SK-N-SH (cell line): ENCODE measurements at regions not wholly inside any gene's neighbourhood (a gene's known extent, or its start where the extent isn't known, plus 50 kb on each side); places are given as distances from the start of the nearest gene placed in this dataset.

Experiments
- CTCF ChIA-PET: fragments of 300-600, 350-600 bp; formaldehyde crosslinking; extraction: SDS; loops from one replicate; lab custom pipeline; 2021; lab: Yijun Ruan, JAX
- POLR2A ChIA-PET: fragments of 350-600 bp; sonication (Branson Sonifier 250); formaldehyde crosslinking; extraction: SDS; loops from one replicate; lab custom pipeline; 2020; ENCODE audit warnings: antibody characterized with exemption, inconsistent platforms; lab: Yijun Ruan, JAX
- DNase-seq: peaks from one replicate; pipeline ENCODE4 v3.0.0; 2012
- H2AFZ ChIP-seq: fragments of 200-600 bp; sonication (generic); 2 replicates; pipeline ENCODE4 v1.8.1; 2016; ENCODE audit warnings: antibody characterized with exemption, mild to moderate bottlenecking, low read depth
- H3F3A ChIP-seq: fragments of 200-600 bp; sonication (generic); replicated peaks from 2 replicates; pipeline ENCODE3; 2016; ENCODE audit warnings: antibody characterized with exemption, mild to moderate bottlenecking; ENCODE audit not compliant: insufficient read depth
- H3K27ac ChIP-seq, 2 experiments: fragments of 200-500 bp in 1 of 2; fragments of 200-600 bp in 1 of 2; sonication (Bioruptor generic) in 1 of 2; sonication (generic), shearing (Covaris generic) in 1 of 2; 2 replicates each; pipeline versions ENCODE4 v1.5.1 to v1.6.1; 2014 to 2016; ENCODE audit warnings: low read depth in 2 of 2, inconsistent platforms in 1 of 2, low read length in 1 of 2, mild to moderate bottlenecking in 1 of 2, mixed read lengths in 1 of 2
- H3K27me3 ChIP-seq: fragments of 200-600 bp; sonication (generic), shearing (Covaris generic); 2 replicates; pipeline ENCODE4 v1.6.1; 2016; ENCODE audit warnings: mixed run types; ENCODE audit not compliant: insufficient read depth
- H3K36me3 ChIP-seq, 2 experiments: fragments of 200-500 bp in 1 of 2; fragments of 200-600 bp in 1 of 2; sonication (Bioruptor generic) in 1 of 2; sonication (generic) in 1 of 2; replicated peaks in 1 of 2; 2 replicates each; pipeline versions ENCODE3 to v1.5.1; 2014 to 2016; ENCODE audit warnings: low read length in 1 of 2, mild to moderate bottlenecking in 1 of 2; ENCODE audit not compliant: insufficient read depth in 2 of 2, control insufficient read depth in 1 of 2
- H3K4me1 ChIP-seq, 2 experiments: fragments of 200-500 bp in 1 of 2; fragments of 200-600 bp in 1 of 2; sonication (Bioruptor generic) in 1 of 2; sonication (generic), shearing (Covaris generic) in 1 of 2; 2 replicates each; pipeline versions ENCODE4 v1.5.1 to v1.6.1; 2014 to 2016; ENCODE audit warnings: low read depth in 1 of 2, low read length in 1 of 2, mixed run types in 1 of 2; ENCODE audit not compliant: insufficient read depth in 2 of 2, control insufficient read depth in 1 of 2
- H3K4me2 ChIP-seq: fragments of 200-600 bp; sonication (generic), shearing (Covaris generic); 2 replicates; pipeline ENCODE4 v1.6.1; 2017; ENCODE audit warnings: mixed run types
- H3K4me3 ChIP-seq, 2 experiments: fragments of 200-500 bp in 1 of 2; fragments of 200-600 bp in 1 of 2; sonication (Bioruptor generic) in 1 of 2; sonication (generic), shearing (Covaris generic) in 1 of 2; 2 replicates each; pipeline versions ENCODE4 v1.5.1 to v1.8.1; 2014 to 2016; ENCODE audit warnings: low read depth in 2 of 2, inconsistent platforms in 1 of 2, low read length in 1 of 2, mild to moderate bottlenecking in 1 of 2, mixed read lengths in 1 of 2, moderate library complexity in 1 of 2
- H3K79me2 ChIP-seq: fragments of 200-600 bp; sonication (generic); 2 replicates; pipeline ENCODE4 v1.8.1; 2017; ENCODE audit warnings: mild to moderate bottlenecking; ENCODE audit not compliant: insufficient read depth
- H3K9ac ChIP-seq: fragments of 200-600 bp; sonication (generic); 2 replicates; pipeline ENCODE4 v1.6.1; 2017; ENCODE audit warnings: mixed run types
- H3K9me2 ChIP-seq: fragments of 200-600 bp; sonication (generic); 2 replicates; pipeline ENCODE4 v1.6.1; 2017; ENCODE audit warnings: mixed run types
- H3K9me3 ChIP-seq: fragments of 200-600 bp; sonication (generic); 2 replicates; pipeline ENCODE4 v1.6.1; 2017; ENCODE audit warnings: mixed run types, mild to moderate bottlenecking, moderate library complexity
- H4K20me1 ChIP-seq: fragments of 200-600 bp; sonication (generic); 2 replicates; pipeline ENCODE4 v1.6.1; 2017; ENCODE audit warnings: mild to moderate bottlenecking, mixed run types; ENCODE audit not compliant: insufficient read depth
- CHD2 ChIP-seq: fragments of 150-350 bp; IDR thresholded peaks from 2 replicates; pipeline ENCODE4 v1.6.1; 2018; ENCODE audit warnings: low read length; ENCODE audit not compliant: partially characterized antibody
- ELF1 ChIP-seq: IDR thresholded peaks from 2 replicates; pipeline ENCODE4 v1.4.0; 2012
- EP300 ChIP-seq, 2 experiments: IDR thresholded peaks; 2 replicates each; pipeline versions ENCODE4 v1.4.0 to v1.6.1; 2012; ENCODE audit warnings: borderline replicate concordance in 1 of 2, low read depth in 1 of 2, low read length in 1 of 2
- EZH2phosphoT487 ChIP-seq: fragments of 200-600 bp; sonication (generic); IDR thresholded peaks from 2 replicates; pipeline ENCODE4 v1.6.1; 2017; ENCODE audit warnings: low read depth, mixed run types, mild to moderate bottlenecking, antibody characterized with exemption, moderate library complexity, borderline replicate concordance
- FOSL2 ChIP-seq: IDR thresholded peaks from 2 replicates; pipeline ENCODE4 v1.4.0; 2012; ENCODE audit warnings: low read depth, mild to moderate bottlenecking, moderate library complexity, borderline replicate concordance
- FOXJ3 ChIP-seq: sonication (generic); formaldehyde crosslinking; IDR thresholded peaks from 2 replicates; pipeline ENCODE4 v1.5.1; 2020; ENCODE audit warnings: mild to moderate bottlenecking, missing genetic modification reagents
- FOXM1 ChIP-seq: IDR thresholded peaks from 2 replicates; pipeline ENCODE4 v1.4.0; 2012; ENCODE audit warnings: low read depth, mild to moderate bottlenecking
- GATA2 ChIP-seq: sonication (generic); formaldehyde crosslinking; IDR thresholded peaks from 2 replicates; pipeline ENCODE4 v1.5.0; 2020; ENCODE audit warnings: mild to moderate bottlenecking, missing genetic modification reagents
- IRF3 ChIP-seq: fragments of 150-350 bp; IDR thresholded peaks from 2 replicates; pipeline ENCODE4 v1.6.1; 2016; ENCODE audit warnings: mild to moderate bottlenecking, low read depth, low read length
- MAX ChIP-seq: IDR thresholded peaks from 2 replicates; pipeline ENCODE4 v1.4.0; 2012; ENCODE audit warnings: low read depth
- NFIC ChIP-seq: IDR thresholded peaks from 2 replicates; pipeline ENCODE4 v1.4.0; 2012; ENCODE audit warnings: borderline replicate concordance
- RCOR1 ChIP-seq: fragments of 150-350 bp; IDR thresholded peaks from 2 replicates; pipeline ENCODE4 v1.6.1; 2017; ENCODE audit warnings: antibody characterized with exemption, low read length
- REST ChIP-seq: IDR thresholded peaks from 2 replicates; pipeline ENCODE4 v1.6.1; 2012; ENCODE audit warnings: mild to moderate bottlenecking, low read depth, low read length, moderate library complexity
- RFX5 ChIP-seq: IDR thresholded peaks from 2 replicates; pipeline ENCODE4 v1.6.1; 2012; ENCODE audit warnings: mild to moderate bottlenecking, improper control_type of control experiment, low read length
- SIN3A ChIP-seq: IDR thresholded peaks from 2 replicates; pipeline ENCODE4 v1.6.1; 2012; ENCODE audit warnings: low read depth, mild to moderate bottlenecking, low read length, moderate library complexity, borderline replicate concordance
- TEAD4 ChIP-seq: IDR thresholded peaks from 2 replicates; pipeline ENCODE4 v1.4.0; 2012; ENCODE audit warnings: mild to moderate bottlenecking, borderline replicate concordance; ENCODE audit not compliant: insufficient read depth
- USF1 ChIP-seq: IDR thresholded peaks from 2 replicates; pipeline ENCODE4 v1.4.0; 2012; ENCODE audit warnings: low read depth, borderline replicate concordance
- USF2 ChIP-seq: fragments of 150-350 bp; IDR thresholded peaks from 2 replicates; pipeline ENCODE4 v1.6.1; 2017; ENCODE audit warnings: antibody characterized with exemption, low read length, low read depth, borderline replicate concordance
- YY1 ChIP-seq: IDR thresholded peaks from 2 replicates; pipeline ENCODE4 v1.4.0; 2012; ENCODE audit warnings: low read depth, mild to moderate bottlenecking
- ZBTB33 ChIP-seq: IDR thresholded peaks from 2 replicates; pipeline ENCODE4 v1.4.0; 2012; ENCODE audit warnings: low read depth, borderline replicate concordance
- whole genome bisulfite sequencing: methylation state at CpG from one replicate; pipeline ENCODE4 v1.1.6; 2017; ENCODE audit warnings: low lambda C conversion rate; 5-methylcytosine and 5-hydroxymethylcytosine counted together

GRCh38 chr13:40316301-40316700 is 350.1 kb downstream of the FOXO1 start:
- H3K27ac ChIP-seq = no peak overlapping the region
- no peak for DNase-seq
- ChIA-PET POLR2A (no interaction called here), CTCF (no interaction called here)
- H2AFZ ChIP-seq = no peak overlapping the region
- no peak overlapping the region for H3K4me3 ChIP-seq
- no peak overlapping the region for H3K4me2 ChIP-seq
- TF ChIP-seq IRF3 (no peak), RCOR1 (no peak), NFIC (no peak), FOSL2 (no peak), ELF1 (no peak), USF2 (no peak), YY1 (no peak), TEAD4 (no peak), FOXM1 (no peak), USF1 (no peak), REST (no peak), EZH2phosphoT487 (no peak), FOXJ3 (no peak), ZBTB33 (no peak), SIN3A (no peak), GATA2 (no peak), CHD2 (no peak), MAX (no peak), EP300 (IDR thresholded peaks at IDR 0.05; ENCODE audit: borderline replicate concordance in 1 of 2, low read depth in 1 of 2, low read length in 1 of 2) (no peak), RFX5 (no peak)
- no peaks in the 10 kb centered on the region for H3K36me3 ChIP-seq
- H3F3A ChIP-seq = no peaks in the 10 kb centered on the region
- H3K27me3 ChIP-seq = no peaks in the 10 kb centered on the region
- no peak overlapping the region for H3K9ac ChIP-seq
- no peaks in the 10 kb centered on the region for H4K20me1 ChIP-seq
- no peaks in the 10 kb centered on the region for H3K9me3 ChIP-seq
- no peaks in the 10 kb centered on the region for H3K9me2 ChIP-seq
- H3K4me1 ChIP-seq = no peaks in the 10 kb centered on the region; a peak in 1 of 4 replicates
- WGBS = 83% methylated on average over 7 of the region's 7 CpGs
- no peaks in the 10 kb centered on the region for H3K79me2 ChIP-seq
